Duodenal mucosa (tissue), 2 donors: ENCODE measurements at regions not wholly inside any gene's neighbourhood (a gene's known extent, or its start where the extent isn't known, plus 50 kb on each side); places are given as distances from the start of the nearest gene placed in this dataset.

Experiments used
- H3K27ac ChIP-seq: one replicate; pipeline ENCODE4 v1.7.0; 2013; ENCODE audit warnings: low read depth, low read length
- H3K27me3 ChIP-seq, 2 donors: one replicate each; pipeline ENCODE4 v1.7.0; 2013; ENCODE audit warnings: low read length in 2 of 2, control low read depth in 1 of 2; ENCODE audit not compliant: insufficient read depth in 2 of 2, control insufficient read depth in 1 of 2
- H3K36me3 ChIP-seq, 2 donors: one replicate each; pipeline ENCODE4 v1.7.0; 2013; ENCODE audit warnings: low read length in 2 of 2, control low read depth in 1 of 2; ENCODE audit not compliant: insufficient read depth in 2 of 2, control insufficient read depth in 1 of 2
- H3K4me1 ChIP-seq, 2 donors: one replicate each; pipeline ENCODE4 v1.7.0; 2013; ENCODE audit warnings: low read length in 2 of 2, control low read depth in 1 of 2; ENCODE audit not compliant: insufficient read depth in 2 of 2, control insufficient read depth in 1 of 2
- H3K4me3 ChIP-seq, 2 donors: one replicate each; pipeline ENCODE4 v1.7.0; 2013; ENCODE audit warnings: low read length in 2 of 2, low read depth in 1 of 2
- H3K9ac ChIP-seq, 2 donors: one replicate each; pipeline ENCODE4 v1.7.0; 2013; ENCODE audit warnings: low read length in 2 of 2, low read depth in 1 of 2
- H3K9me3 ChIP-seq, 2 donors: one replicate each; pipeline ENCODE4 v1.7.0; 2013; ENCODE audit warnings: low read length in 2 of 2, control low read depth in 1 of 2; ENCODE audit not compliant: control insufficient read depth in 1 of 2

GRCh38 chr1:60828944-60829343 is 253.4 kb upstream of the NFIA start:
- Histone ChIP-seq H3K27ac (no peak overlapping the region), H3K4me1 (peaks cover 6 to 21% of the 10 kb centered on the region in 2 donors), H3K27me3 (no peaks in the 10 kb centered on the region), H3K4me3 (no peak overlapping the region), H3K9me3 (no peaks in the 10 kb centered on the region), H3K9ac (no peak overlapping the region), H3K36me3 (no peaks in the 10 kb centered on the region)

GRCh38 chr1:60826320-60827094 is 255.9 kb upstream of the NFIA start:
- no peaks in the 10 kb centered on the region for H3K9me3 ChIP-seq

GRCh38 chr1:60825593-60825992 is 256.8 kb upstream of the NFIA start:
- H3K27me3 ChIP-seq = no peaks in the 10 kb centered on the region
- no peak overlapping the region for H3K27ac ChIP-seq
- H3K9ac ChIP-seq = no peak overlapping the region
- no peak overlapping the region for H3K4me3 ChIP-seq
- no peaks in the 10 kb centered on the region for H3K4me1 ChIP-seq
- H3K36me3 ChIP-seq = no peaks in the 10 kb centered on the region
- no peaks in the 10 kb centered on the region for H3K9me3 ChIP-seq

More at GRCh38 chr1:60826320-60827094, 255.9 kb upstream of the NFIA start:
- Histone ChIP-seq H3K27me3 (no peaks in the 10 kb centered on the region), H3K36me3 (no peaks in the 10 kb centered on the region), H3K4me1 (no peaks in the 10 kb centered on the region), H3K4me3 (no peak overlapping the region), H3K9ac (no peak overlapping the region), H3K27ac (no peak overlapping the region)

- H3K27me3 ChIP-seq = no peaks in the 10 kb centered on the region
- no peak overlapping the region for H3K9ac ChIP-seq
- no peak overlapping the region for H3K27ac ChIP-seq
- no peaks in the 10 kb centered on the region for H3K9me3 ChIP-seq
- H3K4me3 ChIP-seq = no peak overlapping the region
- H3K36me3 ChIP-seq = no peaks in the 10 kb centered on the region
- H3K4me1 ChIP-seq = no peaks in the 10 kb centered on the region
Observed at GRCh38 chr1:60823151-60823550, 259.2 kb upstream of the NFIA start.

GRCh38 chr1:60822252-60822651 is 260.1 kb upstream of the NFIA start:
- H3K9ac ChIP-seq = no peak overlapping the region
- no peaks in the 10 kb centered on the region for H3K9me3 ChIP-seq
- H3K4me3 ChIP-seq = no peak overlapping the region
- H3K4me1 ChIP-seq = no peaks in the 10 kb centered on the region
- no peak overlapping the region for H3K27ac ChIP-seq
- no peaks in the 10 kb centered on the region for H3K36me3 ChIP-seq
- no peaks in the 10 kb centered on the region for H3K27me3 ChIP-seq

- Histone ChIP-seq H3K36me3 (no peaks in the 10 kb centered on the region), H3K4me1 (no peaks in the 10 kb centered on the region), H3K9ac (no peak overlapping the region), H3K27ac (no peak overlapping the region), H3K4me3 (no peak overlapping the region), H3K27me3 (no peaks in the 10 kb centered on the region), H3K9me3 (no peaks in the 10 kb centered on the region)
Observed at GRCh38 chr1:60821156-60821555, 261.2 kb upstream of the NFIA start.

- Histone ChIP-seq H3K4me3 (no peak overlapping the region), H3K9me3 (no peaks in the 10 kb centered on the region), H3K9ac (no peak overlapping the region), H3K27me3 (no peaks in the 10 kb centered on the region), H3K27ac (no peak overlapping the region), H3K4me1 (no peaks in the 10 kb centered on the region), H3K36me3 (no peaks in the 10 kb centered on the region)
Observed at GRCh38 chr1:60818969-60819701, 263.2 kb upstream of the NFIA start.

GRCh38 chr1:60813071-60813470 is 269.3 kb upstream of the NFIA start:
- Histone ChIP-seq H3K36me3 (no peaks in the 10 kb centered on the region), H3K9me3 (no peaks in the 10 kb centered on the region), H3K27me3 (no peaks in the 10 kb centered on the region), H3K27ac (no peak overlapping the region), H3K4me3 (no peak overlapping the region), H3K9ac (no peak overlapping the region), H3K4me1 (no peaks in the 10 kb centered on the region)

- no peak overlapping the region for H3K27ac ChIP-seq
Observed at GRCh38 chr1:60809204-60809980, 273.0 kb upstream of the NFIA start.

GRCh38 chr1:60808676-60809075 is 273.7 kb upstream of the NFIA start:
- Histone ChIP-seq H3K27me3 (no peaks in the 10 kb centered on the region), H3K4me3 (no peak overlapping the region), H3K4me1 (no peaks in the 10 kb centered on the region), H3K9me3 (no peaks in the 10 kb centered on the region), H3K9ac (no peak overlapping the region), H3K27ac (no peak overlapping the region), H3K36me3 (no peaks in the 10 kb centered on the region)

More at GRCh38 chr1:60809204-60809980, 273.0 kb upstream of the NFIA start:
- Histone ChIP-seq H3K4me3 (no peak overlapping the region), H3K4me1 (no peaks in the 10 kb centered on the region), H3K9me3 (no peaks in the 10 kb centered on the region), H3K27me3 (no peaks in the 10 kb centered on the region), H3K36me3 (no peaks in the 10 kb centered on the region), H3K9ac (no peak overlapping the region)
